ENCODE measurements at regions not wholly inside any gene's neighbourhood (a gene's known extent, or its start where the extent isn't known, plus 50 kb on each side); places are given as distances from the start of the nearest gene placed in this dataset.
A peak's percentile ranks its signal among the peaks of the same experiment; 100 is the strongest.
"Not testable (repeated sequence)": the region's sequence is repeated elsewhere in the genome, so short reads cannot be mapped to it uniquely, and the experiment has no call there.

GRCh38 chr20:26209171-26209941 is 512.7 kb upstream of the ZNF337 start:
- peak overlapping the region; percentile 31 for H3K4me3 Mint-ChIP-seq
- no peak for TF ChIP-seq CTCF (IDR thresholded peaks at IDR 0.05)
- no peaks in the 10 kb centered on the region for H3K36me3 Mint-ChIP-seq (ENCODE audit: low read depth)
- peaks cover 4% of the 10 kb centered on the region for H3K4me1 Mint-ChIP-seq
- H3K27me3 Mint-ChIP-seq (ENCODE audit: low read depth, poor library complexity) = peaks cover 83% of the 10 kb centered on the region
- peaks cover 13% of the 10 kb centered on the region for H3K9me3 Mint-ChIP-seq
- no peak overlapping the region for H3K27ac Mint-ChIP-seq
- peak; percentile 52 for DNase-seq

- peak; percentile 70 for DNase-seq
- H3K9me3 Mint-ChIP-seq = peaks cover 13% of the 10 kb centered on the region
- no peak overlapping the region for H3K27ac Mint-ChIP-seq
- H3K36me3 Mint-ChIP-seq (ENCODE audit: low read depth) = no peaks in the 10 kb centered on the region
- no peak for TF ChIP-seq CTCF (IDR thresholded peaks at IDR 0.05)
- peaks cover 4% of the 10 kb centered on the region for H3K4me1 Mint-ChIP-seq
- peak overlapping the region; percentile 52 for H3K4me3 Mint-ChIP-seq
- peaks cover 82% of the 10 kb centered on the region for H3K27me3 Mint-ChIP-seq (ENCODE audit: low read depth, poor library complexity)
These were observed 511.8 kb upstream of the ZNF337 start for GRCh38 chr20:26208296-26209091.

- Mint-ChIP-seq H3K4me3 (peak overlapping the region; percentile 71), H3K27me3 (ENCODE audit: low read depth, poor library complexity) (peaks cover 77% of the 10 kb centered on the region), H3K9me3 (peaks cover 19% of the 10 kb centered on the region)
- H3K36me3 Mint-ChIP-seq (ENCODE audit: low read depth); H3K27ac Mint-ChIP-seq; H3K4me1 Mint-ChIP-seq: not testable (repeated sequence)
- DNase-seq = peak; percentile 30
These were observed 511.3 kb upstream of the ZNF337 start for GRCh38 chr20:26207967-26208295.

GRCh38 chr20:26207237-26207966 is 510.7 kb upstream of the ZNF337 start:
- Mint-ChIP-seq H3K4me3 (peak overlapping the region; percentile 71), H3K27me3 (ENCODE audit: low read depth, poor library complexity) (peaks cover 73% of the 10 kb centered on the region), H3K36me3 (ENCODE audit: low read depth) (no peaks in the 10 kb centered on the region), H3K27ac (no peak overlapping the region), H3K4me1 (peaks cover 4% of the 10 kb centered on the region), H3K9me3 (peaks cover 23% of the 10 kb centered on the region)
- no peak for DNase-seq
- no peak for TF ChIP-seq CTCF (IDR thresholded peaks at IDR 0.05)

GRCh38 chr20:26205350-26205749 is 508.7 kb upstream of the ZNF337 start:
- peaks cover 4% of the 10 kb centered on the region for H3K4me1 Mint-ChIP-seq
- no peak overlapping the region for H3K27ac Mint-ChIP-seq
- H3K9me3 Mint-ChIP-seq = peaks cover 41% of the 10 kb centered on the region
- H3K36me3 Mint-ChIP-seq (ENCODE audit: low read depth) = no peaks in the 10 kb centered on the region
- peaks cover 53% of the 10 kb centered on the region for H3K27me3 Mint-ChIP-seq (ENCODE audit: low read depth, poor library complexity)
- TF ChIP-seq CTCF (IDR thresholded peaks at IDR 0.05) = no peak
- no peak for DNase-seq
- H3K4me3 Mint-ChIP-seq = no peak overlapping the region

GRCh38 chr20:26201026-26201425 is 504.4 kb upstream of the ZNF337 start:
- not testable (repeated sequence) for DNase-seq; H3K4me3 Mint-ChIP-seq; H3K27me3 Mint-ChIP-seq (ENCODE audit: low read depth, poor library complexity); H3K4me1 Mint-ChIP-seq; H3K36me3 Mint-ChIP-seq (ENCODE audit: low read depth); H3K27ac Mint-ChIP-seq
- peaks cover 32% of the 10 kb centered on the region for H3K9me3 Mint-ChIP-seq

GRCh38 chr20:26187329-26187728 is 490.7 kb upstream of the ZNF337 start:
- H3K27me3 Mint-ChIP-seq (ENCODE audit: low read depth, poor library complexity); H3K36me3 Mint-ChIP-seq (ENCODE audit: low read depth); H3K27ac Mint-ChIP-seq; H3K9me3 Mint-ChIP-seq; DNase-seq; H3K4me3 Mint-ChIP-seq; H3K4me1 Mint-ChIP-seq: not testable (repeated sequence)

GRCh38 chr20:26183720-26184119 is 487.1 kb upstream of the ZNF337 start:
- H3K4me3 Mint-ChIP-seq; H3K4me1 Mint-ChIP-seq; H3K9me3 Mint-ChIP-seq; H3K27me3 Mint-ChIP-seq (ENCODE audit: low read depth, poor library complexity); DNase-seq; H3K27ac Mint-ChIP-seq; H3K36me3 Mint-ChIP-seq (ENCODE audit: low read depth): not testable (repeated sequence)

- not testable (repeated sequence) for H3K4me3 Mint-ChIP-seq; H3K27me3 Mint-ChIP-seq (ENCODE audit: low read depth, poor library complexity); DNase-seq; H3K9me3 Mint-ChIP-seq; H3K27ac Mint-ChIP-seq; H3K36me3 Mint-ChIP-seq (ENCODE audit: low read depth); H3K4me1 Mint-ChIP-seq
These were observed 484.7 kb upstream of the ZNF337 start for GRCh38 chr20:26181364-26181763.

- H3K36me3 Mint-ChIP-seq (ENCODE audit: low read depth); H3K4me3 Mint-ChIP-seq; H3K4me1 Mint-ChIP-seq; H3K9me3 Mint-ChIP-seq; H3K27ac Mint-ChIP-seq; DNase-seq; H3K27me3 Mint-ChIP-seq (ENCODE audit: low read depth, poor library complexity): not testable (repeated sequence)
These were observed 475.2 kb upstream of the ZNF337 start for GRCh38 chr20:26171875-26172274.

Data from nephron progenitor cell (in vitro differentiated cells).